IMR-90 (cell line): ENCODE measurements at regions not wholly inside any gene's neighbourhood (a gene's known extent, or its start where the extent isn't known, plus 50 kb on each side); places are given as distances from the start of the nearest gene placed in this dataset.

Source experiments
- ATAC-seq: fragments of 200-7000 bp; cut with Tn5 transposase; 2 replicates; pipeline ENCODE4 v1.9.1; 2020; ENCODE audit warnings: low read depth, mild to moderate bottlenecking, moderate library complexity
- BruUV-seq: library from RNA; stranded (reverse); fragments of 400-500 nt; replicated peaks from 2 replicates; lab custom pipeline; 2021; lab: Mats Ljungman, UMichigan
- CTCF ChIA-PET: fragments of 300-600 bp; formaldehyde crosslinking; extraction: SDS; loops from one replicate; lab custom pipeline; 2021; ENCODE audit warnings: antibody characterized with exemption; lab: Yijun Ruan, JAX
- POLR2A ChIA-PET: fragments of 300-600 bp; sonication (Branson Sonifier 250); formaldehyde crosslinking; loops from one replicate; lab custom pipeline; 2022; ENCODE audit warnings: antibody characterized with exemption; ENCODE audit not compliant: unreplicated experiment; lab: Charles Lee
- DNase-seq: peaks from one replicate; pipeline ENCODE4 v3.0.0; 2013
- H2AFZ ChIP-seq: replicated peaks from 2 replicates; pipeline ENCODE3; 2013; ENCODE audit warnings: low read length, mild to moderate bottlenecking; ENCODE audit not compliant: poor library complexity
- H2AK5ac ChIP-seq: 2 replicates; pipeline ENCODE4 v1.6.1; 2013; ENCODE audit warnings: low read depth, low read length, inconsistent platforms
- H2AK9ac ChIP-seq: replicated peaks from 2 replicates; pipeline ENCODE3; 2013; ENCODE audit warnings: mild to moderate bottlenecking, low read depth, low read length, moderate library complexity; ENCODE audit not compliant: poor library complexity
- H2BK120ac ChIP-seq: 2 replicates; pipeline ENCODE4 v1.6.1; 2013; ENCODE audit warnings: low read depth, low read length, inconsistent platforms
- H2BK15ac ChIP-seq: 3 replicates; pipeline ENCODE4 v1.6.1; 2013; ENCODE audit warnings: low read depth, low read length, inconsistent platforms
- H2BK20ac ChIP-seq: 2 replicates; pipeline ENCODE4 v1.6.1; 2013; ENCODE audit warnings: low read depth, mild to moderate bottlenecking, inconsistent platforms, low read length, moderate library complexity
- H2BK5ac ChIP-seq: 2 replicates; pipeline ENCODE4 v1.6.1; 2013; ENCODE audit warnings: mild to moderate bottlenecking, low read depth, low read length, inconsistent platforms; ENCODE audit not compliant: poor library complexity, severe bottlenecking
- H3K14ac ChIP-seq: replicated peaks from 2 replicates; pipeline ENCODE4 v1.6.1; 2013; ENCODE audit warnings: low read depth, low read length, inconsistent platforms
- H3K18ac ChIP-seq: 2 replicates; pipeline ENCODE4 v1.6.1; 2013; ENCODE audit warnings: low read depth, low read length, control low read depth
- H3K23ac ChIP-seq: 2 replicates; pipeline ENCODE4 v1.6.1; 2013; ENCODE audit warnings: low read depth, low read length, inconsistent platforms
- H3K27ac ChIP-seq: 2 replicates; pipeline ENCODE4 v1.5.1; 2013; ENCODE audit warnings: mild to moderate bottlenecking, control low read depth, low read length; ENCODE audit not compliant: insufficient read depth
- H3K27me3 ChIP-seq: 2 replicates; pipeline ENCODE4 v1.6.1; 2013; ENCODE audit warnings: low read length; ENCODE audit not compliant: control insufficient read depth, insufficient read depth
- H3K36me3 ChIP-seq: 2 replicates; pipeline ENCODE4 v1.6.1; 2013; ENCODE audit warnings: low read length, mixed read lengths; ENCODE audit not compliant: control insufficient read depth, insufficient read depth
- H3K4ac ChIP-seq: 2 replicates; pipeline ENCODE4 v1.6.1; 2013; ENCODE audit warnings: low read depth, low read length, inconsistent platforms
- H3K4me1 ChIP-seq: 2 replicates; pipeline ENCODE4 v1.6.1; 2013; ENCODE audit warnings: low read length, mixed read lengths; ENCODE audit not compliant: control insufficient read depth, insufficient read depth
- H3K4me2 ChIP-seq: 2 replicates; pipeline ENCODE4 v1.6.1; 2013; ENCODE audit warnings: low read depth, mild to moderate bottlenecking, control low read depth, low read length, moderate library complexity
- H3K4me3 ChIP-seq: 2 replicates; pipeline ENCODE4 v1.5.1; 2013; ENCODE audit warnings: low read depth, mild to moderate bottlenecking, control low read depth, low read length, moderate library complexity; ENCODE audit not compliant: insufficient read depth
- H3K56ac ChIP-seq: 2 replicates; pipeline ENCODE4 v1.6.1; 2013; ENCODE audit warnings: low read length, inconsistent platforms; ENCODE audit not compliant: insufficient read depth; ENCODE audit errors: extremely low read depth
- H3K79me1 ChIP-seq, 2 experiments: 2 replicates each; pipeline ENCODE4 v1.6.1; 2013; ENCODE audit warnings: low read length in 2 of 2, inconsistent platforms in 1 of 2, low read depth in 1 of 2
- H3K9ac ChIP-seq: 2 replicates; pipeline ENCODE4 v1.6.1; 2013; ENCODE audit warnings: low read depth, low read length, control low read depth
- H3K9me1 ChIP-seq: 2 replicates; pipeline ENCODE4 v1.6.1; 2013; ENCODE audit warnings: low read length, inconsistent platforms; ENCODE audit not compliant: insufficient read depth
- H3K9me3 ChIP-seq: 2 replicates; pipeline ENCODE4 v1.6.1; 2013; ENCODE audit warnings: low read length; ENCODE audit not compliant: control insufficient read depth, insufficient read depth
- H4K20me1 ChIP-seq: 2 replicates; pipeline ENCODE4 v1.6.1; 2013; ENCODE audit warnings: low read length, inconsistent platforms; ENCODE audit not compliant: insufficient read depth
- H4K5ac ChIP-seq: 2 replicates; pipeline ENCODE4 v1.6.1; 2013; ENCODE audit warnings: mild to moderate bottlenecking, low read depth, low read length, control low read depth
- H4K8ac ChIP-seq, 2 experiments: 2 replicates each; pipeline ENCODE4 v1.6.1; 2013; ENCODE audit warnings: low read depth in 2 of 2, low read length in 2 of 2, control low read depth in 1 of 2, inconsistent platforms in 1 of 2
- H4K91ac ChIP-seq: 2 replicates; pipeline ENCODE4 v1.6.1; 2013; ENCODE audit warnings: low read depth, low read length, inconsistent platforms; ENCODE audit not compliant: insufficient read depth
- BHLHE40 ChIP-seq: fragments of 150-350 bp; IDR thresholded peaks from 2 replicates; pipeline ENCODE4 v1.6.1; 2016; ENCODE audit warnings: mild to moderate bottlenecking, low read depth, low read length
- CEBPB ChIP-seq: IDR thresholded peaks from 2 replicates; pipeline ENCODE4 v1.6.1; 2012; ENCODE audit warnings: low read depth, low read length, improper control_type of control experiment
- CHD1 ChIP-seq: IDR thresholded peaks from 2 replicates; pipeline ENCODE4 v1.6.1; 2012; ENCODE audit warnings: low read depth, low read length, improper control_type of control experiment
- CTCF ChIP-seq: conservative IDR thresholded peaks from 2 replicates; pipeline ENCODE4 v1.5.1; 2012; ENCODE audit warnings: mild to moderate bottlenecking, low read depth, low read length, improper control_type of control experiment
- ELK1 ChIP-seq: fragments of 150-350 bp; IDR thresholded peaks from 2 replicates; pipeline ENCODE4 v1.6.1; 2016; ENCODE audit warnings: low read depth, mild to moderate bottlenecking, low read length, moderate library complexity, borderline replicate concordance
- FOS ChIP-seq: fragments of 150-350 bp; IDR thresholded peaks from 2 replicates; pipeline ENCODE4 v1.6.1; 2016; ENCODE audit warnings: low read depth, low read length
- MAFK ChIP-seq: IDR thresholded peaks from 2 replicates; pipeline ENCODE4 v1.6.1; 2012; ENCODE audit warnings: low read depth, low read length, improper control_type of control experiment
- MAZ ChIP-seq: IDR thresholded peaks from 2 replicates; pipeline ENCODE4 v1.6.1; 2012; ENCODE audit warnings: low read depth, mild to moderate bottlenecking, low read length, improper control_type of control experiment, moderate library complexity, borderline replicate concordance
- MXI1 ChIP-seq: IDR thresholded peaks from 2 replicates; pipeline ENCODE4 v1.6.1; 2012; ENCODE audit warnings: low read depth, mild to moderate bottlenecking, low read length, moderate library complexity, borderline replicate concordance
- NFE2L2 ChIP-seq: fragments of 150-350 bp; IDR thresholded peaks from 2 replicates; pipeline ENCODE4 v1.6.1; 2016; ENCODE audit warnings: low read depth, mild to moderate bottlenecking, low read length
- POLR2A ChIP-seq: IDR thresholded peaks from 2 replicates; pipeline ENCODE4 v1.6.1; 2012; ENCODE audit warnings: mild to moderate bottlenecking, low read depth, low read length
- RAD21 ChIP-seq: IDR thresholded peaks from 2 replicates; pipeline ENCODE4 v1.6.1; 2012; ENCODE audit warnings: low read length, improper control_type of control experiment
- RCOR1 ChIP-seq: IDR thresholded peaks from 2 replicates; pipeline ENCODE4 v1.6.1; 2012; ENCODE audit warnings: mild to moderate bottlenecking, low read length, improper control_type of control experiment; ENCODE audit not compliant: insufficient replicate concordance
- RFX5 ChIP-seq: IDR thresholded peaks from 2 replicates; pipeline ENCODE4 v1.8.0; 2012; ENCODE audit warnings: low read depth, mild to moderate bottlenecking, low read length, moderate library complexity
- SMC3 ChIP-seq: fragments of 150-350 bp; IDR thresholded peaks from 2 replicates; pipeline ENCODE4 v1.6.1; 2016; ENCODE audit warnings: low read depth, mild to moderate bottlenecking, antibody characterized with exemption, low read length, moderate library complexity
- USF2 ChIP-seq: fragments of 150-350 bp; IDR thresholded peaks from 2 replicates; pipeline ENCODE4 v1.6.1; 2017; ENCODE audit warnings: mild to moderate bottlenecking, antibody characterized with exemption, low read length, low read depth
- WGBS, 2 experiments: methylation state at CpG; one replicate each; pipeline versions ENCODE4 v1.1.5 to v1.1.7; 2013; ENCODE audit warnings: missing lambda C conversion rate in 2 of 2; ENCODE audit not compliant: insufficient read length in 1 of 2; ENCODE audit errors: extremely low coverage in 2 of 2; 5-methylcytosine and 5-hydroxymethylcytosine counted together
- dilution Hi-C: fragments of 300-500 bp; cut with HindIII; formaldehyde crosslinking; loops from one replicate; pipeline ENCODE4 v1.14.3; 2018; ENCODE audit warnings: low sequenced_read_pairs; ENCODE audit not compliant: unreplicated experiment
- in situ Hi-C: fragments of 300-500 bp; cut with MboI; formaldehyde crosslinking; loops from 3 replicates; pipeline ENCODE4 v1.14.3; 2019; ENCODE audit warnings: low sequenced_read_pairs, inconsistent platforms, mixed read lengths
- intact Hi-C: fragments of 100-400 bp; cut with micrococcal nuclease; formaldehyde crosslinking; loops from 2 replicates; pipeline ENCODE4 v1.10.0; 2022

GRCh38 chr3:163019260-163019659 lies 1522.7 kb downstream of the OTOL1 start:
- no peaks in the 10 kb centered on the region for H3K79me1 ChIP-seq
- ATAC-seq (no peak), DNase-seq (no peak)
- peaks cover 1% of the 10 kb centered on the region; the same call in 1 of the 2 replicates for H3K9me3 ChIP-seq
- H4K5ac ChIP-seq: no peak overlapping the region
- no peak overlapping the region for H2BK5ac ChIP-seq
- no TSS peak for BruUV-seq
- no peak overlapping the region for H4K91ac ChIP-seq
- no peak overlapping the region for H3K4me3 ChIP-seq
- H3K18ac ChIP-seq: no peak overlapping the region
- no peak overlapping the region for H3K27ac ChIP-seq
- H2BK15ac ChIP-seq: no peak overlapping the region
- H2AFZ ChIP-seq: no peak overlapping the region
- dilution Hi-C loops (no loop called here), intact Hi-C loops (no loop called here), in situ Hi-C loops (no loop called here)
- ChIA-PET POLR2A (no interaction called here), CTCF (interaction anchor here (0.7 kb wide), 1 partner anchor 45 kb away, joined by 3 read pairs; no protein-coding TSS in a partner anchor)
- H2BK120ac ChIP-seq: no peak overlapping the region
- H3K56ac ChIP-seq: no peak overlapping the region
- TF ChIP-seq NFE2L2 (no peak), RCOR1 (no peak), CHD1 (no peak), SMC3 (no peak), USF2 (no peak), RFX5 (no peak), FOS (no peak), CTCF (no peak), MXI1 (no peak), MAFK (no peak), BHLHE40 (no peak), RAD21 (no peak), POLR2A (no peak), MAZ (no peak), ELK1 (no peak), CEBPB (no peak)
- no peak overlapping the region for H2BK20ac ChIP-seq
- WGBS, 2 experiments: 43% methylated on average over 1 of the region's 5 CpGs; no CpG with 5 or more reads in 1 of the 2 experiments
- H4K20me1 ChIP-seq: no peaks in the 10 kb centered on the region
- H2AK9ac ChIP-seq: no peak overlapping the region
- no peaks in the 10 kb centered on the region for H3K36me3 ChIP-seq
- no peak overlapping the region for H3K14ac ChIP-seq
- H3K9ac ChIP-seq: no peak overlapping the region
- no peaks in the 10 kb centered on the region for H3K4me1 ChIP-seq
- H3K4ac ChIP-seq: no peak overlapping the region
- H3K23ac ChIP-seq: no peak overlapping the region
- H2AK5ac ChIP-seq: no peak overlapping the region
- H3K4me2 ChIP-seq: no peak overlapping the region
- H3K27me3 ChIP-seq: no peaks in the 10 kb centered on the region
- H4K8ac ChIP-seq: no peak overlapping the region
- no peaks in the 10 kb centered on the region for H3K9me1 ChIP-seq
